HG03460 (cell line): ENCODE measurements at regions not wholly inside any gene's neighbourhood (a gene's known extent, or its start where the extent isn't known, plus 50 kb on each side); places are given as distances from the start of the nearest gene placed in this dataset.

Source experiments
- ATAC-seq: cut with Tn5 transposase; IDR thresholded peaks from one replicate; pipeline ENCODE4 v1.9.1; 2021; ENCODE audit not compliant: unreplicated experiment

- no peak for ATAC-seq
Observed at GRCh38 chr9:31393240-31393639, 991.2 kb upstream of the ACO1 start.

DNA sequence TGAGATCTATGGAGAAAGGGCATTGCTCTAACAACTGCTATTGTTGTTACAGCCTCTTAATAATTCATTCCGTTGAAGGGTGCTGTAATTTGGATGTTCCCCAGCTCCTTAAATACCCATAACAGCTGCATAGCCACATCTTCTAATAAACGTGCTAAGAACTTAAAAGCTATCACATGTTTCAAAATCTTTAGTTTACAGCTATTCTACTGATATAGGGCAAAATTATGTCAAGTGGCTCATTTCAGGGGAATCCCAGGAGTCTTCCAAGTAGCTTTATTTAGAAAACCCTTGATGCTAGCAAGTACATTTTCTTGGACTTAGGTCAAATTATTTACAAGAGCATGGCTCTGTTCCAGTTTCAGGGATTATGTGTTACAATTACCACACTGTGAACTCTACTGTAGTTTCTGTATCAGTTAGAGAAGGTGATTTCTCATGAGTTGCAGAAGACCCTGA is 990.4 kb upstream of the ACO1 start:
- ATAC-seq = peak; percentile 65

- ATAC-seq = no peak
Observed at GRCh38 chr9:31412081-31412480, 972.4 kb upstream of the ACO1 start.

GRCh38 chr9:31415164-31415563 is 969.3 kb upstream of the ACO1 start:
- ATAC-seq = no peak

- no peak for ATAC-seq
Observed at GRCh38 chr9:31418419-31418818, 966.0 kb upstream of the ACO1 start.

GRCh38 chr9:31443630-31444457 is 940.6 kb upstream of the ACO1 start:
- ATAC-seq = peak; percentile 75

- ATAC-seq = no peak
Observed at GRCh38 chr9:31445357-31445756, 939.1 kb upstream of the ACO1 start.

GRCh38 chr9:31445960-31446359 is 938.5 kb upstream of the ACO1 start:
- ATAC-seq = peak; percentile 49

- ATAC-seq = no peak
Observed at GRCh38 chr9:31467075-31467474, 917.4 kb upstream of the ACO1 start.

GRCh38 chr9:31470051-31470450 is 914.4 kb upstream of the ACO1 start:
- ATAC-seq = no peak

- no peak for ATAC-seq
Observed at GRCh38 chr9:31471010-31471409, 913.4 kb upstream of the ACO1 start.

DNA sequence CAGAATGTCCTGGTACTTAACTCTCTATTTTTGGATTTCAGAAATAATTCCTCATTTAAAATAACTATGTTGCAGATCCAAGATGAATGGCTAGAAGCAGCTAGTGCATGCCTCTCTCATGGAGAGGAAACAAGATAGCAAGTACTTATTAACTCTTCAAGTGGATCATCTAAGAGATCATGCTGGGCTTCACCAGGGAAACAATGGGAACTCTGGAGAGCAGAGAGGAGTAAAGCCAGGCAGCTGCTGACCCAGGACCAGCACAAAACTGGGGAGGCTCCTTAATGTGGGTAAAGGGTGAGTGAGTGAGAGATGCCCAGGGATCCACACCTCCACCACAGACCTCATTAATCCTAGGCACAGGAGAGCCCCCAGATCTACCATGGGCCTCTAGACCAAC is 897.8 kb upstream of the ACO1 start:
- ATAC-seq = no peak

- ATAC-seq = no peak
Observed at GRCh38 chr9:31490551-31491106, 893.8 kb upstream of the ACO1 start.

DNA sequence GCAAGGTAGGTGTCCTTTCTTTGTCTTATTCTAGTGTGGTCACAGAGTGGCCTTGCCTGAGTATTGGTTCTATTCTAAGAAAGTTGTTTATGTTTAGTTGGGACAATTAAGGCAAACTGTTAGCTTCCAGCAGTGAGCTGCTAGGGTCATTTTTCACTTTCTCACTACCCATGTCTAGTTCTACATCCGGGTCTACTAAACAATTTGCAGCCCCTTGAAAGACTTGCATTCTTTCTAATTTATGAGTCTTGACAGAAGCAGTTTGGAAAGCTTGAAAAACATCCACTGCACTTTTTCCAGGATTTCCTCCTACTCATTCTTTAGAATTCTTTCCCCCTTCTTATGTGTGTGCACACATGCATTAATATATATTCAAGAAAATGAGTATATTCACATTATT is 892.2 kb upstream of the ACO1 start:
- ATAC-seq = no peak

GRCh38 chr9:31500422-31500821 is 884.0 kb upstream of the ACO1 start:
- ATAC-seq = no peak

DNA sequence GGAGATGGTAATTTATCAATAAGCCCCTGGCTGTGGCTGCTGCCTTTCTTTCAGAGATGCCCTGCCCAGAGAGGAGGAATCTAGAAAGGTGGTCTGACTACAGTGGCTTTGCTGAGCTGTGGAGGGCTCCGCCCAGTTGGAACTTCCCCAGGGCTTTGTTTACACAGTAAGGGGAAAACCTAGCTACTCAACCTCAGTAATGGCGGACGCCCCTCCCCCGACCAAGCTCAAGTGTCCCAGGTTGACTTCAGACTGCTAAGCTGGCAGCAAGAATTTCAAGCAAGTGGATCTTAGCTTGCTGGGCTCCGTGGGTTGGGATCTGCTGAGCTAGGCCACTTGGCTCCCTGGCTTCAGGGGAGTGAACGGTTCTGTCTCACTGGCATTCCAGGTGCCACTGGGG is 865.4 kb upstream of the ACO1 start:
- ATAC-seq = no peak

GRCh38 chr9:31519424-31519823 is 865.0 kb upstream of the ACO1 start:
- no peak for ATAC-seq

DNA sequence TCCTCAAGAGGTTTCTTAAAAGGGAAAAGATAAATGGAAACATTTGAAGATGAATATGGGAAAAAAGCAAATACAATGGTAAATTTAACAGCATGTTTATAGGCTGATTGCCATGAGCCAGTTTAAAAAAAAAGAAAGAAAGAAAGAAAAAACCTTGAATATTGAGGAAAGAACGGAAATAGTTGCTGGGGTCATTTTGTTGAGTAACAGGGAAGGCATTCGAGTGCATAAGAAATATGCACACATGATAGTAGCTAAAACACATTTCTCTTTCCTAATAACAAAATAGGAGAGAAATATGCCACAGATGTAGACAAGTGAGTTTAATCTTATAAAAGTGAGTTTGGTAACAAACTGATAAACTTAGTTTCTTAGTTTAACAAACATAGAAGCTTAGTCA is 864.6 kb upstream of the ACO1 start:
- ATAC-seq = no peak

DNA sequence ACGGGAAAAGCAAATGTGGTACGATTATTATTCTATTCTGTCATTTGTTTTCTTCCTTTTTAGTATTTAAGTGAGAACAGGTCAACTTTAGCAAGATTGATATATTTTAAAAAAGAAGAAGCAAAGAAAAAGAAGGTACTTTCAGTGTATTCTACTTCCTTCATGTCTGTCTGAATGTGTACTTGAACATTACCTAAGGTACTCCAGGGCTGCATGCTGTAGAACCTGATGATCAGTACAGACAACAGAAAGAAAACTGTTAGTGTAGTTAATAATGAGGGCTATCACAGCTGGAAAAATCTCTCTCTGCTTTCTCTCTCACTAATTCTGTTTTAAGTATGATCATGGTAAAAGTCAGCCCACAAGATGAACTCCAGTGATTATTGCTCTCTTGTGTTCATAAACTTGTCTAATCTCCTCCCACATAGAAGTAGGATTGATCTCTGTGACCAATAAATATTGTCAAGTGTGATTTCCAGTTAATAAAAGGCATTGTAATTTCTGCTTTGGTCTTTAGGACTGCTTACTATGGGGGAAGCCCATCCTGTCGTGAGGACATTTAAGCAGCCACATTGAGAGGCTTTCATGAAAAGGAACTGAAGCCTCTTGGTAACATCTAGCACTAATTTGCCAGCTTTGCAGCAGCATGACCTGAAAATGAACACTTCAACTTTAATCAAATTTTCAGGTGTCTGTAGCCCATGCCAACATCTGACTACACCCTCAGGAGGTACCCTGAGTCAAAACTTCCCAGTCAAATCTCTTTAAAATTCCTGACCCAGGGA is 864.0 kb upstream of the ACO1 start:
- no peak for ATAC-seq

- ATAC-seq = no peak
Observed at GRCh38 chr9:31535651-31536050, 848.8 kb upstream of the ACO1 start.

GRCh38 chr9:31536471-31536870 is 848.0 kb upstream of the ACO1 start:
- no peak for ATAC-seq

- ATAC-seq = no peak
Observed at GRCh38 chr9:31541721-31542281, 842.6 kb upstream of the ACO1 start.
